Stimulated activated CD4-positive, alpha-beta T cell treated with anti-CD3 and anti-CD28 coated beads, TNF-alpha, amount 100 ng/mL, for 24 hours (primary cell): ENCODE measurements at regions not wholly inside any gene's neighbourhood (a gene's known extent, or its start where the extent isn't known, plus 50 kb on each side); places are given as distances from the start of the nearest gene placed in this dataset.
"Not testable (repeated sequence)": the region's sequence is repeated elsewhere in the genome, so short reads cannot be mapped to it uniquely, and the experiment has no call there.

Experiments used
- DNase-seq, 3 experiments: peaks; one replicate each; pipeline ENCODE4 v3.0.0-alpha.2; 2020; ENCODE audit warnings: low read depth in 3 of 3

- DNase-seq, result not testable (repeated sequence)
Observed at GRCh38 chr7:135872861-135873260, 104.3 kb downstream of the MTPN start.

- DNase-seq, result no peak
Observed at GRCh38 chr7:135862586-135863340, 114.2 kb upstream of the FAM180A start.

- DNase-seq, result no peak
Observed at GRCh38 chr7:135859538-135859937, 110.9 kb upstream of the FAM180A start.

GRCh38 chr7:135858851-135859250 lies 110.2 kb upstream of the FAM180A start:
- no peak for DNase-seq

GRCh38 chr7:135858379-135858778 lies 109.8 kb upstream of the FAM180A start:
- DNase-seq, result no peak

GRCh38 chr7:135857519-135858274 lies 109.1 kb upstream of the FAM180A start:
- no peak for DNase-seq

- no peak for DNase-seq
Observed at GRCh38 chr7:135856356-135857144, 107.9 kb upstream of the FAM180A start.

GRCh38 chr7:135855846-135856245 lies 107.2 kb upstream of the FAM180A start:
- no peak for DNase-seq

GRCh38 chr7:135853499-135853898 lies 104.9 kb upstream of the FAM180A start:
- no peak for DNase-seq

- DNase-seq, result no peak
Observed at GRCh38 chr7:135853008-135853407, 104.4 kb upstream of the FAM180A start.

GRCh38 chr7:135847242-135847641 lies 98.6 kb upstream of the FAM180A start:
- DNase-seq, result no peak

- DNase-seq, result no peak
Observed at GRCh38 chr7:135846339-135846738, 97.7 kb upstream of the FAM180A start.

- DNase-seq, result no peak
Observed at GRCh38 chr7:135845415-135846075, 96.9 kb upstream of the FAM180A start.

- DNase-seq, result no peak
Observed at GRCh38 chr7:135844903-135845302, 96.3 kb upstream of the FAM180A start.

GRCh38 chr7:135843214-135843613 lies 94.6 kb upstream of the FAM180A start:
- no peak for DNase-seq

GRCh38 chr7:135842446-135843179 lies 94.0 kb upstream of the FAM180A start:
- no peak for DNase-seq

- DNase-seq, result no peak
Observed at GRCh38 chr7:135840591-135840990, 92.0 kb upstream of the FAM180A start.

GRCh38 chr7:135837675-135838074 lies 89.1 kb upstream of the FAM180A start:
- no peak for DNase-seq

GRCh38 chr7:135834266-135834665 lies 85.7 kb upstream of the FAM180A start:
- DNase-seq, result no peak

- DNase-seq, result no peak
Observed at GRCh38 chr7:135833642-135834041, 85.0 kb upstream of the FAM180A start.
